GM12878 (cell line): ENCODE measurements at regions not wholly inside any gene's neighbourhood (a gene's known extent, or its start where the extent isn't known, plus 50 kb on each side); places are given as distances from the start of the nearest gene placed in this dataset.

ENCODE experiments used
- ATAC-seq: fragments of 200-7000 bp; cut with Tn5 transposase; 3 replicates; pipeline ENCODE4 v1.9.1; 2020; ENCODE audit warnings: mild to moderate bottlenecking, moderate library complexity
- BruUV-seq: library from RNA; stranded (reverse); fragments of 400-500 nt; replicated peaks from 2 replicates; lab custom pipeline; 2021; lab: Mats Ljungman, UMichigan
- CTCF ChIA-PET: fragments of 300-600 bp; sonication (Branson Sonifier 250); formaldehyde crosslinking; extraction: SDS; loops from one replicate; lab custom pipeline; 2021; ENCODE audit warnings: inconsistent platforms; lab: Yijun Ruan, JAX
- POLR2A ChIA-PET: fragments of 350-600 bp; formaldehyde crosslinking; extraction: SDS; loops from one replicate; lab custom pipeline; 2021; ENCODE audit warnings: inconsistent platforms; lab: Charles Lee
- RAD21 ChIA-PET: fragments of 300-600 bp; sonication (Branson Sonifier 250); formaldehyde crosslinking; loops from one replicate; lab custom pipeline; 2023; ENCODE audit warnings: antibody characterized with exemption; ENCODE audit not compliant: unreplicated experiment; lab: Charles Lee
- SMC1A ChIA-PET: fragments of 300-600 bp; sonication (Branson Sonifier 250); formaldehyde crosslinking; loops from one replicate; lab custom pipeline; 2023; ENCODE audit not compliant: unreplicated experiment, uncharacterized antibody; lab: Charles Lee
- DNase-seq: peaks from one replicate; pipeline ENCODE4 v3.0.0-alpha.2; 2011; ENCODE audit warnings: low read depth, low spot score
- FAIRE-seq: peaks from 3 replicates; lab custom pipeline; 2011; peaks lifted over from hg19 to GRCh38; lab: Jason Lieb, UNC
- H2AFZ ChIP-seq: 2 replicates; pipeline ENCODE4 v1.6.0; 2011; ENCODE audit warnings: low read depth, low read length, control low read depth; ENCODE audit not compliant: control insufficient read depth
- H3K27ac ChIP-seq: 2 replicates; pipeline ENCODE4 v1.5.1; 2011; ENCODE audit warnings: control low read depth; ENCODE audit not compliant: control insufficient read depth, insufficient read depth
- H3K27me3 ChIP-seq, 2 experiments: replicated peaks in 1 of 2; 2 replicates each; pipeline versions ENCODE4 v1.6.0 to v1.6.1; 2011; ENCODE audit warnings: low read length in 1 of 2; ENCODE audit not compliant: control insufficient read depth in 2 of 2, insufficient read depth in 2 of 2
- H3K36me3 ChIP-seq, 2 experiments: 2 replicates each; pipeline ENCODE4 v1.5.1; 2011; ENCODE audit warnings: low read length in 1 of 2; ENCODE audit not compliant: control insufficient read depth in 2 of 2, insufficient read depth in 2 of 2
- H3K4me1 ChIP-seq: 2 replicates; pipeline ENCODE4 v1.6.1; 2011; ENCODE audit warnings: mild to moderate bottlenecking, low read length, moderate library complexity, mixed read lengths; ENCODE audit not compliant: control insufficient read depth, insufficient read depth
- H3K4me2 ChIP-seq: 2 replicates; pipeline ENCODE4 v1.6.0; 2011; ENCODE audit warnings: control low read depth; ENCODE audit not compliant: control insufficient read depth, insufficient read depth
- H3K4me3 ChIP-seq: fragments of 200-600 bp; sonication (generic); 2 replicates; pipeline ENCODE4 v1.5.1; 2016
- H3K79me2 ChIP-seq: 2 replicates; pipeline ENCODE4 v1.6.0; 2011; ENCODE audit warnings: low read length; ENCODE audit not compliant: control insufficient read depth, insufficient read depth
- H3K9ac ChIP-seq: 2 replicates; pipeline ENCODE4 v1.8.0; 2011; ENCODE audit warnings: low read length, control low read depth, mixed read lengths; ENCODE audit not compliant: control insufficient read depth, insufficient read depth
- H3K9me3 ChIP-seq: replicated peaks from 3 replicates; pipeline ENCODE4 v1.5.1; 2011; ENCODE audit warnings: mild to moderate bottlenecking, low read length; ENCODE audit not compliant: control insufficient read depth, insufficient read depth
- H4K20me1 ChIP-seq: 2 replicates; pipeline ENCODE4 v1.6.0; 2011; ENCODE audit not compliant: control insufficient read depth, insufficient read depth
- ATF7 ChIP-seq: fragments of 450-650 bp; IDR thresholded peaks from 2 replicates; pipeline ENCODE4 v1.6.1; 2016; ENCODE audit warnings: low read depth, mild to moderate bottlenecking
- EP300 ChIP-seq, 2 experiments: fragments of 150-350 bp in 1 of 2; IDR thresholded peaks; 2 replicates each; pipeline ENCODE4 v1.6.1; 2011 to 2012; ENCODE audit warnings: low read depth in 2 of 2, low read length in 2 of 2, borderline replicate concordance in 1 of 2, improper control_type of control experiment in 1 of 2, inconsistent platforms in 1 of 2; ENCODE audit not compliant: control insufficient read depth in 1 of 2
- ETV6 ChIP-seq, 2 experiments: fragments of 450-650 bp in 1 of 2; IDR thresholded peaks in 1 of 2; conservative IDR thresholded peaks in 1 of 2; 2 replicates each; pipeline ENCODE4 v1.6.1; 2014; ENCODE audit warnings: antibody characterized with exemption in 1 of 2, borderline replicate concordance in 1 of 2, low read depth in 1 of 2, mild to moderate bottlenecking in 1 of 2, moderate library complexity in 1 of 2
- FOXK2 ChIP-seq: fragments of 450-650 bp; IDR thresholded peaks from 2 replicates; pipeline ENCODE4 v1.6.1; 2017; ENCODE audit warnings: mild to moderate bottlenecking, moderate library complexity
- HCFC1 ChIP-seq: fragments of 150-350 bp; IDR thresholded peaks from 2 replicates; pipeline ENCODE4 v1.6.1; 2014; ENCODE audit warnings: low read length
- KLF5 ChIP-seq: fragments of 450-650 bp; IDR thresholded peaks from 2 replicates; pipeline ENCODE4 v1.6.1; 2014; ENCODE audit warnings: mild to moderate bottlenecking; ENCODE audit not compliant: partially characterized antibody
- MYB ChIP-seq: fragments of 150-350 bp; IDR thresholded peaks from 2 replicates; pipeline ENCODE4 v1.6.1; 2014; ENCODE audit warnings: mild to moderate bottlenecking, low read depth, low read length, borderline replicate concordance
- NFXL1 ChIP-seq: fragments of 450-650 bp; IDR thresholded peaks from 2 replicates; pipeline ENCODE4 v1.6.1; 2017; ENCODE audit warnings: antibody characterized with exemption, mild to moderate bottlenecking, borderline replicate concordance
- POLR2AphosphoS5 ChIP-seq: IDR thresholded peaks from 2 replicates; pipeline ENCODE4 v1.6.1; 2011; ENCODE audit warnings: mild to moderate bottlenecking, low read length, inconsistent platforms
- RAD21 ChIP-seq: IDR thresholded peaks from 2 replicates; pipeline ENCODE4 v1.6.1; 2011; ENCODE audit warnings: mild to moderate bottlenecking, low read depth, low read length, moderate library complexity; ENCODE audit not compliant: insufficient read depth
- RFX5 ChIP-seq: IDR thresholded peaks from 2 replicates; pipeline ENCODE4 v1.6.1; 2011; ENCODE audit warnings: low read depth, low read length, improper control_type of control experiment
- SMC3 ChIP-seq: IDR thresholded peaks from 2 replicates; pipeline ENCODE4 v1.6.1; 2011; ENCODE audit warnings: low read length, improper control_type of control experiment, borderline replicate concordance
- TAF1 ChIP-seq: IDR thresholded peaks from 2 replicates; pipeline ENCODE4 v1.6.1; 2011; ENCODE audit warnings: mild to moderate bottlenecking, low read depth, low read length, borderline replicate concordance
- TARDBP ChIP-seq: IDR thresholded peaks from 2 replicates; pipeline ENCODE4 v1.6.1; 2016; ENCODE audit warnings: borderline replicate concordance
- ZNF207 ChIP-seq: fragments of 450-650 bp; IDR thresholded peaks from 2 replicates; pipeline ENCODE4 v1.6.1; 2014; ENCODE audit warnings: antibody characterized with exemption, mild to moderate bottlenecking, borderline replicate concordance
- ZNF24 ChIP-seq: fragments of 450-650 bp; IDR thresholded peaks from 2 replicates; pipeline ENCODE4 v1.6.1; 2017; ENCODE audit warnings: antibody characterized with exemption, mild to moderate bottlenecking
- ZNF384 ChIP-seq: IDR thresholded peaks from 2 replicates; pipeline ENCODE4 v1.6.1; 2012; ENCODE audit warnings: low read depth, mild to moderate bottlenecking, low read length, improper control_type of control experiment, borderline replicate concordance
- ZZZ3 ChIP-seq: IDR thresholded peaks from 2 replicates; pipeline ENCODE4 v1.6.1; 2011; ENCODE audit warnings: low read depth; ENCODE audit not compliant: control insufficient read depth, insufficient read length
- WGBS: methylation state at CpG from one replicate; pipeline ENCODE4 v1.1.6; 2016; ENCODE audit warnings: low lambda C conversion rate; ENCODE audit not compliant: insufficient replicate concordance, insufficient coverage; ENCODE audit errors: missing lambda C conversion rate; 5-methylcytosine and 5-hydroxymethylcytosine counted together
- in situ Hi-C: fragments of 300-500 bp; cut with MboI; formaldehyde crosslinking; loops from 9 replicates; pipeline ENCODE4 v1.14.3; 2018; ENCODE audit warnings: mixed read lengths
- intact Hi-C: fragments of 100-400 bp; cut with micrococcal nuclease; formaldehyde crosslinking; loops from one replicate; pipeline ENCODE4 v1.14.2; 2022; ENCODE audit not compliant: unreplicated experiment
- TF ChIP-seq, protein P1 (sequence below): fragments of 450-650 bp; IDR thresholded peaks from 2 replicates; pipeline ENCODE4 v1.6.1; 2016; ENCODE audit warnings: mild to moderate bottlenecking, moderate library complexity, borderline replicate concordance

DNA sequence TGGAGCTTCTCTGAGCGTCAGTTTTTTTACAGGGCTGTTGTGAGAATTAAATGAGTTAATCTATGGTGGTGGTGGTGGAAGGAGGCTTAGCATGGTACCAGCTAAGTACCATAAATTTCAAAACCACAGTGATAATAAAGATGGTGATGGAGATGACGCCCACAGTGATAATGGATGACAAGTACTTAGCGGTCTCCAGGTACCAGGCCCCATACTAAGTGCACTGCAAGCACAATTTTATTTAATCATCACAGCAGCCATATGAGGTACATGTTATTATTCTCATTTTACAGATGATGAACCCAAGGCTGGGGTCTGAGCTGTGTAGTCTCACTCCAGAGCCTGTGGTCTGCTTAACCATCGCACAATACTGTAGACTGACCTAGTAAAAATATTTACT lies 75.1 kb downstream of the PAX1 start:
- no peak overlapping the region for H2AFZ ChIP-seq
- no peaks in the 10 kb centered on the region for H3K9me3 ChIP-seq
- H3K4me2 ChIP-seq: no peak overlapping the region
- DNase-seq: no peak
- no peaks in the 10 kb centered on the region for H3K36me3 ChIP-seq
- H3K27me3 ChIP-seq: no peaks in the 10 kb centered on the region
- in situ Hi-C loops: no loop called here
- WGBS: 47% methylated on average over 4 of the region's 4 CpGs
- no peak for ATAC-seq
- ChIA-PET RAD21 (no interaction called here), CTCF (interaction anchor here (1.1 kb wide), 1 partner anchor 12 kb away, joined by 4 read pairs; no protein-coding TSS in a partner anchor), POLR2A (no interaction called here), SMC1A (no interaction called here)
- H3K79me2 ChIP-seq: no peaks in the 10 kb centered on the region
- no peak overlapping the region for H3K27ac ChIP-seq
- intact Hi-C loops: no loop called here
- H3K4me1 ChIP-seq: no peaks in the 10 kb centered on the region
- no peaks in the 10 kb centered on the region for H4K20me1 ChIP-seq
- TF ChIP-seq ETV6 (conservative IDR thresholded peaks at IDR 0.05 in 1 of 2, IDR thresholded peaks at IDR 0.05 in 1 of 2; ENCODE audit: borderline replicate concordance in 1 of 2, low read depth in 1 of 2): no peak
- TF ChIP-seq, protein P1, sequence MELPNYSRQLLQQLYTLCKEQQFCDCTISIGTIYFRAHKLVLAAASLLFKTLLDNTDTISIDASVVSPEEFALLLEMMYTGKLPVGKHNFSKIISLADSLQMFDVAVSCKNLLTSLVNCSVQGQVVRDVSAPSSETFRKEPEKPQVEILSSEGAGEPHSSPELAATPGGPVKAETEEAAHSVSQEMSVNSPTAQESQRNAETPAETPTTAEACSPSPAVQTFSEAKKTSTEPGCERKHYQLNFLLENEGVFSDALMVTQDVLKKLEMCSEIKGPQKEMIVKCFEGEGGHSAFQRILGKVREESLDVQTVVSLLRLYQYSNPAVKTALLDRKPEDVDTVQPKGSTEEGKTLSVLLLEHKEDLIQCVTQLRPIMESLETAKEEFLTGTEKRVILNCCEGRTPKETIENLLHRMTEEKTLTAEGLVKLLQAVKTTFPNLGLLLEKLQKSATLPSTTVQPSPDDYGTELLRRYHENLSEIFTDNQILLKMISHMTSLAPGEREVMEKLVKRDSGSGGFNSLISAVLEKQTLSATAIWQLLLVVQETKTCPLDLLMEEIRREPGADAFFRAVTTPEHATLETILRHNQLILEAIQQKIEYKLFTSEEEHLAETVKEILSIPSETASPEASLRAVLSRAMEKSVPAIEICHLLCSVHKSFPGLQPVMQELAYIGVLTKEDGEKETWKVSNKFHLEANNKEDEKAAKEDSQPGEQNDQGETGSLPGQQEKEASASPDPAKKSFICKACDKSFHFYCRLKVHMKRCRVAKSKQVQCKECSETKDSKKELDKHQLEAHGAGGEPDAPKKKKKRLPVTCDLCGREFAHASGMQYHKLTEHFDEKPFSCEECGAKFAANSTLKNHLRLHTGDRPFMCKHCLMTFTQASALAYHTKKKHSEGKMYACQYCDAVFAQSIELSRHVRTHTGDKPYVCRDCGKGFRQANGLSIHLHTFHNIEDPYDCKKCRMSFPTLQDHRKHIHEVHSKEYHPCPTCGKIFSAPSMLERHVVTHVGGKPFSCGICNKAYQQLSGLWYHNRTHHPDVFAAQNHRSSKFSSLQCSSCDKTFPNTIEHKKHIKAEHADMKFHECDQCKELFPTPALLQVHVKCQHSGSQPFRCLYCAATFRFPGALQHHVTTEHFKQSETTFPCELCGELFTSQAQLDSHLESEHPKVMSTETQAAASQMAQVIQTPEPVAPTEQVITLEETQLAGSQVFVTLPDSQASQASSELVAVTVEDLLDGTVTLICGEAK: no peak
- TF ChIP-seq ZNF24: no peak
- no peak for TF ChIP-seq ATF7
- TF ChIP-seq SMC3: no peak
- no peak for TF ChIP-seq TAF1
- no peak for TF ChIP-seq MYB
- no peak for TF ChIP-seq ZZZ3
- TF ChIP-seq HCFC1: no peak
- no peak for TF ChIP-seq EP300 (IDR thresholded peaks at IDR 0.05; ENCODE audit: borderline replicate concordance in 1 of 2, control insufficient read depth in 1 of 2, low read depth in 2 of 2, low read length in 2 of 2)
- TF ChIP-seq ZNF384: no peak
- TF ChIP-seq KLF5: no peak
- TF ChIP-seq RFX5: no peak
- TF ChIP-seq RAD21: no peak
- TF ChIP-seq TARDBP: no peak
- no peak for TF ChIP-seq NFXL1
- TF ChIP-seq POLR2AphosphoS5: no peak
- TF ChIP-seq ZNF207: no peak
- no peak for TF ChIP-seq FOXK2
- BruUV-seq: no TSS peak
- H3K9ac ChIP-seq: no peak overlapping the region
- no peak for FAIRE-seq
- no peak overlapping the region for H3K4me3 ChIP-seq
